ENCODE measurements at regions not wholly inside any gene's neighbourhood (a gene's known extent, or its start where the extent isn't known, plus 50 kb on each side); places are given as distances from the start of the nearest gene placed in this dataset.
A peak's percentile ranks its signal among the peaks of the same experiment; 100 is the strongest.

- H3K9me3 ChIP-seq (ENCODE audit: low read depth, low read length, poor library complexity, severe bottlenecking): no peaks in the 10 kb centered on the region
- H3K4me1 ChIP-seq (ENCODE audit: insufficient read depth, low read length, poor library complexity, severe bottlenecking): peaks cover 29% of the 10 kb centered on the region
- no peak overlapping the region for H3K4me3 ChIP-seq (ENCODE audit: low read depth, low read length, poor library complexity, severe bottlenecking)
- no TSS peak for BruUV-seq (replicated peaks)
- CTCF ChIA-PET: no interaction called here
- no peaks in the 10 kb centered on the region for H3K36me3 ChIP-seq (ENCODE audit: insufficient read depth, low read length, poor library complexity, severe bottlenecking)
- no peak for TF ChIP-seq EZH2 (IDR thresholded peaks at IDR 0.05; ENCODE audit: borderline replicate concordance, low read depth, low read length, poor library complexity, severe bottlenecking)
- TF ChIP-seq CTCF (conservative IDR thresholded peaks at IDR 0.05; ENCODE audit: low read depth, low read length): no peak
- no peaks in the 10 kb centered on the region for H3K27me3 ChIP-seq (replicated peaks; ENCODE audit: insufficient read depth, low read depth, low read length, poor library complexity)
- H3K27ac ChIP-seq (ENCODE audit: low read depth, low read length, poor library complexity, severe bottlenecking): no peak overlapping the region
- intact Hi-C loops (cut with micrococcal nuclease; ENCODE audit: unreplicated experiment): no loop called here
- POLR2A ChIA-PET (ENCODE audit: low non-redundant PET): no interaction called here
- DNase-seq (ENCODE audit: low spot score): no peak
Observed at GRCh38 chr2:188785490-188785889, 188.7 kb upstream of the COL3A1 start.

GRCh38 chr2:188786368-188786841 lies 187.8 kb upstream of the COL3A1 start:
- DNase-seq (ENCODE audit: low spot score): peak; percentile 76
- TSS peak; percentile 41 for BruUV-seq (replicated peaks)
- ChIA-PET CTCF (no interaction called here), POLR2A (ENCODE audit: low non-redundant PET) (no interaction called here)
- Histone ChIP-seq H3K36me3 (ENCODE audit: insufficient read depth, low read length, poor library complexity, severe bottlenecking) (no peaks in the 10 kb centered on the region), H3K27ac (ENCODE audit: low read depth, low read length, poor library complexity, severe bottlenecking) (peak overlapping the region; percentile 15), H3K4me1 (ENCODE audit: insufficient read depth, low read length, poor library complexity, severe bottlenecking) (peaks cover 29% of the 10 kb centered on the region), H3K4me3 (ENCODE audit: low read depth, low read length, poor library complexity, severe bottlenecking) (no peak overlapping the region), H3K9me3 (ENCODE audit: low read depth, low read length, poor library complexity, severe bottlenecking) (no peaks in the 10 kb centered on the region), H3K27me3 (replicated peaks; ENCODE audit: insufficient read depth, low read depth, low read length, poor library complexity) (no peaks in the 10 kb centered on the region)
- intact Hi-C loops (cut with micrococcal nuclease; ENCODE audit: unreplicated experiment): no loop called here
- TF ChIP-seq CTCF (conservative IDR thresholded peaks at IDR 0.05; ENCODE audit: low read depth, low read length) (no peak), EZH2 (IDR thresholded peaks at IDR 0.05; ENCODE audit: borderline replicate concordance, low read depth, low read length, poor library complexity, severe bottlenecking) (no peak)

DNA sequence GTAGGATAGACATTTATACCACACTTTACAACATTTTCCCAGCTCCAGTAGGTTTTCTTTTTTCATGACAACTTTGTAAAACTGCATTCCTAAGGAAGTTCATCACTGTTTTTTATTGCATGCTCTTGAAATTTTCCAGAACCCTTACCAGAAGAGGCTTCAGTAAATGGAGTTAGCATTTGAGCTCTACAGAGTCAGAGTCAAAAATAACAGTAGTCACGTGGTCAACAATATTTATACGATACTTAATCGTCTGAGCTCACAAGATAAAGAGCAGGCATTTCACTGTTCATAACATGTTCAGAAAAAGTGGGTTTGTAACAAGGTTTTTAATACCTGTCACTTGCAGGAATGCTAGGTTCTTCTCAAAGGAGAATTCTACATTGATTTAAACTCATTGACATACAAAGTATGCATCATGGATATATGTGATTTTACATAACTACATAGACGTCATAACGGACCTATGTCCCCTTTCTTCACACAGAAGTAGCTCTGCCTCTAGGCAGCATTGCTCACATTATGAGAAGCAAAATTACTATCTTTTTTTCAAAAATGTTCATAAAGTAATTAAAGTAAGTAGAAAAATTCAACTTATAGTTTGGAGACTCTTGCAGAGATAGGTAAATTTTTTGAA lies 187.0 kb upstream of the COL3A1 start:
- DNase-seq (ENCODE audit: low spot score): peak; percentile 52
- TF ChIP-seq CTCF (conservative IDR thresholded peaks at IDR 0.05; ENCODE audit: low read depth, low read length) (no peak), EZH2 (IDR thresholded peaks at IDR 0.05; ENCODE audit: borderline replicate concordance, low read depth, low read length, poor library complexity, severe bottlenecking) (no peak)
- H3K9me3 ChIP-seq (ENCODE audit: low read depth, low read length, poor library complexity, severe bottlenecking): no peaks in the 10 kb centered on the region
- peaks cover 29% of the 10 kb centered on the region for H3K4me1 ChIP-seq (ENCODE audit: insufficient read depth, low read length, poor library complexity, severe bottlenecking)
- POLR2A ChIA-PET (ENCODE audit: low non-redundant PET): no interaction called here
- peak overlapping the region; percentile 15 for H3K27ac ChIP-seq (ENCODE audit: low read depth, low read length, poor library complexity, severe bottlenecking)
- no peaks in the 10 kb centered on the region for H3K36me3 ChIP-seq (ENCODE audit: insufficient read depth, low read length, poor library complexity, severe bottlenecking)
- no peaks in the 10 kb centered on the region for H3K27me3 ChIP-seq (replicated peaks; ENCODE audit: insufficient read depth, low read depth, low read length, poor library complexity)
- BruUV-seq (replicated peaks): no TSS peak
- no peak overlapping the region for H3K4me3 ChIP-seq (ENCODE audit: low read depth, low read length, poor library complexity, severe bottlenecking)
- intact Hi-C loops (cut with micrococcal nuclease; ENCODE audit: unreplicated experiment): no loop called here
- CTCF ChIA-PET: no interaction called here

Measured in A673 (cell line).